Glutamatergic neuron (in vitro differentiated cells): ENCODE measurements at regions not wholly inside any gene's neighbourhood (a gene's known extent, or its start where the extent isn't known, plus 50 kb on each side); places are given as distances from the start of the nearest gene placed in this dataset.

Experiments used
- DNase-seq: peaks from one replicate; pipeline ENCODE4 v3.0.0; 2022
- H3K27ac Mint-ChIP-seq: one replicate; pipeline ENCODE4 v1.8.0; 2020; ENCODE audit warnings: mild to moderate bottlenecking, mixed read lengths, inconsistent platforms; ENCODE audit not compliant: unreplicated experiment
- H3K27me3 Mint-ChIP-seq: one replicate; pipeline ENCODE4 v1.8.0; 2020; ENCODE audit warnings: mild to moderate bottlenecking, moderate library complexity, mixed read lengths, inconsistent platforms; ENCODE audit not compliant: unreplicated experiment
- H3K36me3 Mint-ChIP-seq: one replicate; pipeline ENCODE4 v1.8.0; 2020; ENCODE audit warnings: mild to moderate bottlenecking, mixed read lengths, inconsistent platforms; ENCODE audit not compliant: unreplicated experiment
- H3K4me1 Mint-ChIP-seq: one replicate; pipeline ENCODE4 v1.8.0; 2020; ENCODE audit warnings: mild to moderate bottlenecking, low read depth, mixed read lengths, inconsistent platforms; ENCODE audit not compliant: unreplicated experiment
- H3K4me3 Mint-ChIP-seq: one replicate; pipeline ENCODE4 v1.8.0; 2020; ENCODE audit warnings: mild to moderate bottlenecking, mixed read lengths, inconsistent platforms; ENCODE audit not compliant: unreplicated experiment
- H3K9me3 Mint-ChIP-seq: one replicate; pipeline ENCODE4 v1.8.0; 2020; ENCODE audit warnings: mild to moderate bottlenecking, moderate library complexity, mixed read lengths, inconsistent platforms; ENCODE audit not compliant: unreplicated experiment
- CTCF ChIP-seq: fragments of 200-600 bp; sonication (generic); IDR thresholded peaks from one replicate; pipeline ENCODE4 v1.5.0; 2021; ENCODE audit not compliant: partially characterized antibody, unreplicated experiment

GRCh38 chr9:95822583-95823431 lies 52.7 kb upstream of the ERCC6L2 start:
- Mint-ChIP-seq H3K27ac (no peak overlapping the region), H3K4me3 (no peak overlapping the region), H3K27me3 (peaks cover 3% of the 10 kb centered on the region), H3K36me3 (peaks cover 4% of the 10 kb centered on the region), H3K4me1 (peaks cover 2% of the 10 kb centered on the region), H3K9me3 (peaks cover 4% of the 10 kb centered on the region)
- DNase-seq: no peak
- no peak for TF ChIP-seq CTCF

- no peak overlapping the region for H3K27ac Mint-ChIP-seq
- H3K9me3 Mint-ChIP-seq: peaks cover 4% of the 10 kb centered on the region
- H3K27me3 Mint-ChIP-seq: peaks cover 3% of the 10 kb centered on the region
- H3K36me3 Mint-ChIP-seq: peaks cover 4% of the 10 kb centered on the region
- no peak for DNase-seq
- H3K4me1 Mint-ChIP-seq: peaks cover 2% of the 10 kb centered on the region
- H3K4me3 Mint-ChIP-seq: no peak overlapping the region
- no peak for TF ChIP-seq CTCF
These were observed 53.5 kb upstream of the ERCC6L2 start for GRCh38 chr9:95822015-95822414.

GRCh38 chr9:95820074-95820473 lies 55.4 kb upstream of the ERCC6L2 start:
- H3K9me3 Mint-ChIP-seq: peaks cover 4% of the 10 kb centered on the region
- peaks cover 3% of the 10 kb centered on the region for H3K27me3 Mint-ChIP-seq
- H3K4me3 Mint-ChIP-seq: no peak overlapping the region
- H3K4me1 Mint-ChIP-seq: peaks cover 6% of the 10 kb centered on the region
- no peak overlapping the region for H3K27ac Mint-ChIP-seq
- peaks cover 4% of the 10 kb centered on the region for H3K36me3 Mint-ChIP-seq
- no peak for TF ChIP-seq CTCF
- DNase-seq: no peak

GRCh38 chr9:95819636-95820035 lies 55.9 kb upstream of the ERCC6L2 start:
- no peak overlapping the region for H3K4me3 Mint-ChIP-seq
- no peak overlapping the region for H3K27ac Mint-ChIP-seq
- H3K9me3 Mint-ChIP-seq: peaks cover 4% of the 10 kb centered on the region
- peaks cover 3% of the 10 kb centered on the region for H3K27me3 Mint-ChIP-seq
- peaks cover 6% of the 10 kb centered on the region for H3K4me1 Mint-ChIP-seq
- H3K36me3 Mint-ChIP-seq: peaks cover 4% of the 10 kb centered on the region
- TF ChIP-seq CTCF: no peak
- DNase-seq: no peak

- Mint-ChIP-seq H3K27me3 (peaks cover 1% of the 10 kb centered on the region), H3K4me1 (peaks cover 4% of the 10 kb centered on the region), H3K4me3 (no peak overlapping the region), H3K36me3 (peaks cover 4% of the 10 kb centered on the region), H3K9me3 (peaks cover 4% of the 10 kb centered on the region), H3K27ac (no peak overlapping the region)
- no peak for TF ChIP-seq CTCF
- DNase-seq: no peak
These were observed 58.3 kb upstream of the ERCC6L2 start for GRCh38 chr9:95817205-95817604.
